Superior temporal gyrus (tissue), 1 donor: ENCODE measurements at regions not wholly inside any gene's neighbourhood (a gene's known extent, or its start where the extent isn't known, plus 50 kb on each side); places are given as distances from the start of the nearest gene placed in this dataset.

Experiments used
- DNase-seq: peaks from one replicate; pipeline ENCODE4 v3.0.0-alpha.2; 2016; ENCODE audit errors: extremely low spot score

DNA sequence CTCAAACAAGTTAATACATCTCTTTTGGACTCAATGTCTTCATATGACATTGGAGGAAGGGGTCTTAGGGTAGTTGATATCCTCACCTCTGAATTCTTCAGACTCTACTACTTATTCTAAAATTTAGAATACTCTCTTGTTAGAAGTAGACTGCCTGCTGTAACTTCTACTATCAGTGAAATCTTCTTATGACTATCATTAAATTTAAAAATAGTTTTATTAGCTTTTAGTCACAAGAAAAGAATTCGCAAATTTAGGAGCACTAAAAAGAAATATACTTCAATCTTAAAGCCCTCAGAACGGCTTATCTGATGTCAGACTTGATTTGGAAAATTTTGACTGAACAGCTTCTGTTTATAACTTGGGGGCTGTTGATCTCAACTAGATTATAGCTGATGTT, 67.1 kb upstream of the TTC14 start:
- DNase-seq = no peak

- no peak for DNase-seq
Observed at GRCh38 chr3:180538493-180538892, 63.5 kb upstream of the TTC14 start.

GRCh38 chr3:180543877-180544276, 58.1 kb upstream of the TTC14 start:
- DNase-seq = no peak

DNA sequence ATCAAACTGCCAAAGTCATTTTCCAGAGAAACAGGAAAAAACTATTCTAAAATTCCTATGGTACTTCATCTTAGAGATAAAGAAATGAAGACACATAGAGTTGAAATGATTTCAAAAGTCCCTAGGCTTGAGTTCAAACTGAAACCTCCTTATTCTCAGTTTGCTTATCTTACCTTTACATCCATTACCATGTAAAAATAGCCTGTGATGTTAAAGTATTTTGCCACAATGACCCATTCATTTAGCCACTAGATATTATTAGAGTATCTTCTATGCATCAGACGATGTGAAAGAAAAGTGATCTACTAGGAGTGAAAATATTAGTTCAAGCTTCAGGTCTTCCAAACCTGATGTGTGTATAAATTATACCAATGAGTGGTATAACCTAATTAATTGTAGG, 55.1 kb upstream of the TTC14 start:
- no peak for DNase-seq

DNA sequence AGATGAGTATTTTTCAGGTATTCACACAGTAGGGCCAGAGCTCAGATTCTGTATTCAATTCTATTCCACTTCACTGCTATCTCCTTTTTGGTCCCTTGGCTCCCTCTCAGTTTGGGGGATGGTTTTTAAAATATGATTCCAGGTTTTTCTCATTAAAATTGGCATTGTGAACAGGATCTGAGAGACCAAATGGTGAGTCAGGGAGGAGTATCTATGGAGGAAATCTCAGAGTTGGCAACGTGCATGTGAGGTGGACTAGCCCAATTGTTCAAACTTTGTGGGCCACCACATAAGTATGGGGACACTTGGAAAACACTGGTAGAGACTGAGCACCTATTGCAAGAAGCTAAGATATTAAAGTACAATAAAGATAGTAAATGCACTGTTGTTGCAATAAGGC, 53.9 kb upstream of the TTC14 start:
- no peak for DNase-seq
